ENCODE measurements at regions not wholly inside any gene's neighbourhood (a gene's known extent, or its start where the extent isn't known, plus 50 kb on each side); places are given as distances from the start of the nearest gene placed in this dataset.

- ATAC-seq: no peak
- H3K9me3 ChIP-seq: no peaks in the 10 kb centered on the region
- no peaks in the 10 kb centered on the region for H3K27me3 ChIP-seq (ENCODE audit: insufficient read depth in 3 of 3, low read length in 2 of 3)
- no peak for DNase-seq
- intact Hi-C loops (cut with DNase I): no loop called here
- no peaks in the 10 kb centered on the region for H3K4me1 ChIP-seq
- 88 to 94% (median 90%) methylated on average over 2 of the region's 2 CpGs for WGBS, 3 donors
- H3K36me3 ChIP-seq (ENCODE audit: insufficient read depth in 1 of 2, low read depth in 1 of 2): no peaks in the 10 kb centered on the region
- H3K4me3 ChIP-seq: no peak overlapping the region
- no peak for TF ChIP-seq CTCF (IDR thresholded peaks at IDR 0.05)
- no peak overlapping the region for H3K27ac ChIP-seq
Observed at GRCh38 chr10:78529262-78529661, 495.6 kb downstream of the RPS24 start.

GRCh38 chr10:78531088-78531487 is 497.4 kb downstream of the RPS24 start:
- WGBS, 3 donors: 46 to 55% (median 54%) methylated on average over 3 of the region's 3 CpGs
- intact Hi-C loops (cut with DNase I): no loop called here
- DNase-seq (no peak), ATAC-seq (no peak)
- Histone ChIP-seq H3K9me3 (no peaks in the 10 kb centered on the region), H3K4me1 (no peaks in the 10 kb centered on the region), H3K27ac (no peak overlapping the region), H3K27me3 (ENCODE audit: insufficient read depth in 3 of 3, low read length in 2 of 3) (no peaks in the 10 kb centered on the region), H3K36me3 (ENCODE audit: insufficient read depth in 1 of 2, low read depth in 1 of 2) (no peaks in the 10 kb centered on the region), H3K4me3 (no peak overlapping the region)
- no peak for TF ChIP-seq CTCF (IDR thresholded peaks at IDR 0.05)

- TF ChIP-seq CTCF (IDR thresholded peaks at IDR 0.05): no peak
- H3K4me3 ChIP-seq: no peak overlapping the region
- no peaks in the 10 kb centered on the region for H3K4me1 ChIP-seq
- no peaks in the 10 kb centered on the region for H3K9me3 ChIP-seq
- DNase-seq (no peak), ATAC-seq (no peak)
- intact Hi-C loops (cut with DNase I): no loop called here
- H3K27me3 ChIP-seq (ENCODE audit: insufficient read depth in 3 of 3, low read length in 2 of 3): no peaks in the 10 kb centered on the region
- H3K36me3 ChIP-seq (ENCODE audit: insufficient read depth in 1 of 2, low read depth in 1 of 2): no peaks in the 10 kb centered on the region
- H3K27ac ChIP-seq: no peak overlapping the region
- 81 to 91% (median 88%) methylated on average over 3 of the region's 3 CpGs for WGBS, 3 donors
Observed at GRCh38 chr10:78532480-78533042, 498.9 kb downstream of the RPS24 start.

- DNase-seq (no peak), ATAC-seq (no peak)
- intact Hi-C loops (cut with DNase I): no loop called here
- Histone ChIP-seq H3K4me3 (no peak overlapping the region), H3K27ac (no peak overlapping the region), H3K9me3 (no peaks in the 10 kb centered on the region), H3K36me3 (ENCODE audit: insufficient read depth in 1 of 2, low read depth in 1 of 2) (no peaks in the 10 kb centered on the region), H3K27me3 (ENCODE audit: insufficient read depth in 3 of 3, low read length in 2 of 3) (no peaks in the 10 kb centered on the region), H3K4me1 (no peaks in the 10 kb centered on the region)
- WGBS, 3 donors: 66 to 81% (median 70%) methylated on average over 5 of the region's 5 CpGs
- TF ChIP-seq CTCF (IDR thresholded peaks at IDR 0.05): no peak
Observed at GRCh38 chr10:78533098-78533497, 499.4 kb downstream of the RPS24 start.

GRCh38 chr10:78533776-78534175 is 500.1 kb downstream of the RPS24 start:
- Histone ChIP-seq H3K4me3 (no peak overlapping the region), H3K27ac (no peak overlapping the region), H3K9me3 (no peaks in the 10 kb centered on the region), H3K4me1 (no peaks in the 10 kb centered on the region), H3K36me3 (ENCODE audit: insufficient read depth in 1 of 2, low read depth in 1 of 2) (no peaks in the 10 kb centered on the region), H3K27me3 (ENCODE audit: insufficient read depth in 3 of 3, low read length in 2 of 3) (no peaks in the 10 kb centered on the region)
- ATAC-seq (no peak), DNase-seq (no peak)
- TF ChIP-seq CTCF (IDR thresholded peaks at IDR 0.05): no peak
- WGBS, 3 donors: 91 to 96% (median 93%) methylated on average over 5 of the region's 5 CpGs
- intact Hi-C loops (cut with DNase I): no loop called here
